PFSK-1 (cell line): ENCODE measurements at regions not wholly inside any gene's neighbourhood (a gene's known extent, or its start where the extent isn't known, plus 50 kb on each side); places are given as distances from the start of the nearest gene placed in this dataset.

ENCODE experiments used
- FOXP2 ChIP-seq: optimal IDR thresholded peaks from 2 replicates; pipeline ENCODE3; 2011; ENCODE audit warnings: borderline replicate concordance, control low read depth, inconsistent platforms; ENCODE audit not compliant: insufficient read depth; ENCODE audit errors: extremely low read length, extremely low read depth
- POLR2AphosphoS5 ChIP-seq: IDR thresholded peaks from 2 replicates; pipeline ENCODE4 v1.6.1; 2012; ENCODE audit warnings: low read depth, mild to moderate bottlenecking, control low read depth, low read length, moderate library complexity
- SIN3A ChIP-seq: IDR thresholded peaks from 2 replicates; pipeline ENCODE4 v1.6.1; 2012; ENCODE audit warnings: mild to moderate bottlenecking, low read length, moderate library complexity, borderline replicate concordance; ENCODE audit not compliant: insufficient read depth
- TAF1 ChIP-seq: IDR thresholded peaks from 2 replicates; pipeline ENCODE4 v1.6.1; 2012; ENCODE audit warnings: low read length, control low read depth, borderline replicate concordance; ENCODE audit not compliant: insufficient read depth
- TF ChIP-seq, protein P1 (sequence below), 2 experiments: IDR thresholded peaks; 2 replicates each; pipeline versions ENCODE4 v1.6.1 to v1.8.0; 2011 to 2012; ENCODE audit warnings: low read depth in 2 of 2, low read length in 2 of 2, control low read depth in 1 of 2, inconsistent platforms in 1 of 2, mild to moderate bottlenecking in 1 of 2, moderate library complexity in 1 of 2; ENCODE audit not compliant: insufficient read depth in 1 of 2

DNA sequence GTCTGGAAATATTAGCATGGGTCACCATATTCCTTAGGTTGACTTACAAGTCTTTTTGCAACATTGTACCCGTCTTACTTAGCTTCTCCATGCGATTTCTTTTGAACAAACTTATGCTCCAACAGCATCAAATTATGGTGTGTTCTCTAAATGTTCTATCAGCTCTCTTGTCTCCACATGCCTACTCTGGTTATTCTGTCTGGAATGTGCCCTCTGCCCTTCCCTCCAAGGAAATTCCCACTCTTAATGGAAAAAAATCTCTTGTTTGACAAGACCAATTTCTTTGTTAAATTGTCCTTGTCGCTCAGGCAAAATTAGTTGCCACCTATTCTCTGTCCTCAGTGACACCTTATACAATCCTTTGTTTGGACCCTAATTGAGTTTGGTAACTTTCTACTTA, 522.8 kb upstream of the LUZP2 start:
- TF ChIP-seq SIN3A (no peak), POLR2AphosphoS5 (no peak), TAF1 (no peak), FOXP2 (no peak)
- TF ChIP-seq, protein P1, sequence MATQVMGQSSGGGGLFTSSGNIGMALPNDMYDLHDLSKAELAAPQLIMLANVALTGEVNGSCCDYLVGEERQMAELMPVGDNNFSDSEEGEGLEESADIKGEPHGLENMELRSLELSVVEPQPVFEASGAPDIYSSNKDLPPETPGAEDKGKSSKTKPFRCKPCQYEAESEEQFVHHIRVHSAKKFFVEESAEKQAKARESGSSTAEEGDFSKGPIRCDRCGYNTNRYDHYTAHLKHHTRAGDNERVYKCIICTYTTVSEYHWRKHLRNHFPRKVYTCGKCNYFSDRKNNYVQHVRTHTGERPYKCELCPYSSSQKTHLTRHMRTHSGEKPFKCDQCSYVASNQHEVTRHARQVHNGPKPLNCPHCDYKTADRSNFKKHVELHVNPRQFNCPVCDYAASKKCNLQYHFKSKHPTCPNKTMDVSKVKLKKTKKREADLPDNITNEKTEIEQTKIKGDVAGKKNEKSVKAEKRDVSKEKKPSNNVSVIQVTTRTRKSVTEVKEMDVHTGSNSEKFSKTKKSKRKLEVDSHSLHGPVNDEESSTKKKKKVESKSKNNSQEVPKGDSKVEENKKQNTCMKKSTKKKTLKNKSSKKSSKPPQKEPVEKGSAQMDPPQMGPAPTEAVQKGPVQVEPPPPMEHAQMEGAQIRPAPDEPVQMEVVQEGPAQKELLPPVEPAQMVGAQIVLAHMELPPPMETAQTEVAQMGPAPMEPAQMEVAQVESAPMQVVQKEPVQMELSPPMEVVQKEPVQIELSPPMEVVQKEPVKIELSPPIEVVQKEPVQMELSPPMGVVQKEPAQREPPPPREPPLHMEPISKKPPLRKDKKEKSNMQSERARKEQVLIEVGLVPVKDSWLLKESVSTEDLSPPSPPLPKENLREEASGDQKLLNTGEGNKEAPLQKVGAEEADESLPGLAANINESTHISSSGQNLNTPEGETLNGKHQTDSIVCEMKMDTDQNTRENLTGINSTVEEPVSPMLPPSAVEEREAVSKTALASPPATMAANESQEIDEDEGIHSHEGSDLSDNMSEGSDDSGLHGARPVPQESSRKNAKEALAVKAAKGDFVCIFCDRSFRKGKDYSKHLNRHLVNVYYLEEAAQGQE (IDR thresholded peaks at IDR 0.05; ENCODE audit: insufficient read depth in 1 of 2, low read depth in 2 of 2, low read length in 2 of 2) = no peak

DNA sequence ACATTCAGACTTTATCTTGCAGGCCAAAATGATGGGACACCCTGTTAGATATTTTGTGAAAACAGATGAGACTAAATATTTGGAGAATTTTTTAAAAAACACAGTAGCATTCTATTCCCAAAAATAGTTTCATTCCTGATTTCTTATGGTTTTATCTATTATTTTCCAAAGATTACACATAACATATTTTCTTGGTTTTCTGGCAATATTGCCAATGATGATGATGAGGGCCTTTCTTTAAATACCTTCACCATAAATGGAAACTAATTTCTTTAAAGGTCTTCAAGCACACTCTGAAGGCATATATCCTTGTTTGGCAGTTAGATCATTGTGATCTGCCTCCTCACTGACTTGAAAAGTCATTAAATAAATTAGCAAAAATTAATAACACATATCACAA, 522.3 kb upstream of the LUZP2 start:
- TF ChIP-seq FOXP2 (no peak), POLR2AphosphoS5 (no peak), TAF1 (no peak), SIN3A (no peak)
- TF ChIP-seq, protein P1 (IDR thresholded peaks at IDR 0.05; ENCODE audit: insufficient read depth in 1 of 2, low read depth in 2 of 2, low read length in 2 of 2) = no peak

DNA sequence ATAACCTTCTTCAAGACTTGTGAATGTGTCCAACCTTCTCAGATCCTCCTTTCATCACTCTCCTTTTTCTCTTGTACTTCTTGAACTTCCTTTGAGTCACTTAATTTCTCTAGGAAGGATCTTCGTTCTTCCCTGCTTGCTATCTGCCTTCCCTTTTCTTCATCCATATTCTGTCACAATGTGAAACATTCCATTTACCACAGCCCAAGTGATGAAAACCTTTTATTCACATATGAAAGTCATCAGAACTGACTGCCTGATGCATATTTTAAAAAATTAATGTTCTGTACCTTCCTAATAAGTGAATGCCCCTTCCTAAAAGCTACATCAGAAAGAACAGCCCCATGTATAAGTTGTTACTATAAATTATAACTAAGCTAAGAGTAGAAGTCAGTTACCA, 520.4 kb upstream of the LUZP2 start:
- TF ChIP-seq FOXP2 (no peak), TAF1 (no peak), SIN3A (no peak), POLR2AphosphoS5 (no peak)
- TF ChIP-seq, protein P1 (IDR thresholded peaks at IDR 0.05; ENCODE audit: insufficient read depth in 1 of 2, low read depth in 2 of 2, low read length in 2 of 2) = no peak

DNA sequence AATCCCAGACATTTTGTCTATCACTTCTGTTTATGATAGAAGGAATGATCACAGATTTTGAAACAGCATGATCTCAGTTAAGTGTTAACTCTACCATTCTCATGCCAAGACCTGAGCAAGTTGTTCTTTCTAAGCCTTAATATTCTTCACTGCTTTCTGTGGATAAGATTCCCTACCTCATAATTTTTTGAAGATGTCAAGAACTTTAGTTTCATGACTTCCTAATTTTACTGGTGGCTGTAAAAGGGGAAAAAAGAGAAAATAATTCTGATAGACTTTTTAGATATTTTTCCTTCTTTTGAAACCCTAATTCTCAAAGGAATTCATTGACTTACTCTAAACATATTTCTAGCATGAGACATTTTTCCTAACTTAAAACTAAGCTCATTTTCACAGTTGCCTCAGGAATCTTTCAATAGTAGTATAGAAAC, 520.0 kb upstream of the LUZP2 start:
- TF ChIP-seq, protein P1 (IDR thresholded peaks at IDR 0.05; ENCODE audit: insufficient read depth in 1 of 2, low read depth in 2 of 2, low read length in 2 of 2) = no peak
- TF ChIP-seq POLR2AphosphoS5 = no peak
- no peak for TF ChIP-seq SIN3A
- TF ChIP-seq FOXP2 = no peak
- no peak for TF ChIP-seq TAF1

DNA sequence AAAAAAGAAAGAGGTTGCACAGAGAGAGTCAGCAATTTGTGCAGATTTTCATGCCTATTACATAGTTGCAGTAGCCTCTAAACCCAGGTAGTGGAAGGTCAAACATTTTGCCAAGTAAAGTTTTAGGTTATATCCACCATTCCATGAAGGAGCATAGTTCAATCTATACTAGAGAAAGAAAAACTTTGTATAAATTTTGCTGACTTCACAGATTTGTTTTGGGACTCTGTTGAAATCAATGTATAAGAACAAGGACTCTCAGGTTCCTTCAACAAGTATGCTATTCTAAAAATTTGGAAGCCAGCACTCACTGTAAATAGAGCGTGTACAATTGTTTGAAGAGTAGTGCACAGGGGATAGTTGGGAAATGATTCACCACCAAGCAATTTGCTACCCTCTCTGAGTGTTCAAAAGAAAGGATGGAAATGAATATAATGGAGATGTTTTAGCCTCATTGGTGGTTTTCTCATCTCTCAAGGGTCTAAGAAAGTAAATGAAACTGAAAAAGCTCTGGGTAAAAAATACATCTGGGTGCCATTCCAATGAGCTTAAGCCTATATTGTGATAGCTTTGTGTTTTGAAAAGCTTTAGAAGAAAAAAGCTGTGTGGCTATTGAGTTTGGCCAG, 508.4 kb upstream of the LUZP2 start:
- TF ChIP-seq, protein P1 (IDR thresholded peaks at IDR 0.05; ENCODE audit: insufficient read depth in 1 of 2, low read depth in 2 of 2, low read length in 2 of 2) = no peak
- TF ChIP-seq SIN3A (no peak), POLR2AphosphoS5 (no peak), TAF1 (no peak), FOXP2 (no peak)
